HCT116 (cell line): ENCODE measurements at regions not wholly inside any gene's neighbourhood (a gene's known extent, or its start where the extent isn't known, plus 50 kb on each side); places are given as distances from the start of the nearest gene placed in this dataset.

Experiments
- ATAC-seq: fragments of 200-7000 bp; cut with Tn5 transposase; 2 replicates; pipeline ENCODE4 v1.9.1; 2020; ENCODE audit warnings: mild to moderate bottlenecking, moderate library complexity
- BruUV-seq: library from RNA; stranded (reverse); fragments of 400-500 nt; replicated peaks from 2 replicates; lab custom pipeline; 2021; lab: Mats Ljungman, UMichigan
- CTCF ChIA-PET: fragments of 300-600 bp; sonication (Branson Sonifier 250); formaldehyde crosslinking; loops from one replicate; lab custom pipeline; 2021; ENCODE audit warnings: antibody characterized with exemption; lab: Charles Lee
- POLR2A ChIA-PET: fragments of 300-600, 350-600 bp; sonication (Branson Sonifier 250); formaldehyde crosslinking; loops from one replicate; lab custom pipeline; 2021; ENCODE audit warnings: antibody characterized with exemption; lab: Charles Lee
- RAD21 ChIA-PET, 2 experiments: fragments of 300-600 bp; sonication (Branson Sonifier 250); formaldehyde crosslinking; loops; one replicate each; lab custom pipeline; 2023; ENCODE audit warnings: low total read pairs in 2 of 2; ENCODE audit not compliant: uncharacterized antibody in 2 of 2, unreplicated experiment in 2 of 2, low non-redundant PET in 1 of 2; lab: Charles Lee
- DNase-seq: peaks from one replicate; pipeline ENCODE4 v3.0.0-alpha.2; 2010; ENCODE audit warnings: low read depth, low spot score
- H2AFZ ChIP-seq: fragments of 200-600 bp; shearing (Covaris generic), sonication (generic); 2 replicates; pipeline ENCODE4 v1.6.1; 2017; ENCODE audit warnings: low read depth, mixed run types, mixed read lengths, antibody characterized with exemption, low read length; ENCODE audit not compliant: poor library complexity, severe bottlenecking
- H3K27ac ChIP-seq: 2 replicates; pipeline ENCODE4 v1.5.1; 2012; ENCODE audit warnings: low read depth, low read length
- H3K27me3 ChIP-seq: fragments of 200-600 bp; sonication (generic); 2 replicates; pipeline ENCODE4 v1.6.1; 2016; ENCODE audit warnings: mixed run types, low read length, mixed read lengths; ENCODE audit not compliant: insufficient read depth
- H3K36me3 ChIP-seq, 2 experiments: fragments of 200-500 bp in 1 of 2; fragments of 200-600 bp in 1 of 2; sonication (Bioruptor generic) in 1 of 2; sonication (generic) in 1 of 2; 2 replicates each; pipeline versions ENCODE4 v1.5.1 to v1.6.1; 2014 to 2016; ENCODE audit warnings: low read length in 2 of 2, inconsistent platforms in 1 of 2, mixed read lengths in 1 of 2, mixed run types in 1 of 2; ENCODE audit not compliant: insufficient read depth in 2 of 2, control insufficient read depth in 1 of 2
- H3K4me1 ChIP-seq, 2 experiments: fragments of 200-600 bp in 1 of 2; sonication (generic) in 1 of 2; 2 replicates each; pipeline versions ENCODE4 v1.5.1 to v1.6.1; 2012 to 2017; ENCODE audit warnings: low read length in 2 of 2, inconsistent platforms in 1 of 2, mild to moderate bottlenecking in 1 of 2, mixed read lengths in 1 of 2, mixed run types in 1 of 2, moderate library complexity in 1 of 2; ENCODE audit not compliant: insufficient read depth in 2 of 2, control insufficient read depth in 1 of 2
- H3K4me2 ChIP-seq: fragments of 200-600 bp; sonication (generic); 2 replicates; pipeline ENCODE4 v1.6.1; 2017; ENCODE audit warnings: mixed run types, low read length, mixed read lengths
- H3K4me3 ChIP-seq, 2 experiments: fragments of 200-600 bp in 1 of 2; sonication (generic) in 1 of 2; replicated peaks in 1 of 2; 2 replicates each; pipeline ENCODE4 v1.5.1; 2011 to 2016; ENCODE audit warnings: low read length in 2 of 2, control low read depth in 1 of 2, low read depth in 1 of 2, mild to moderate bottlenecking in 1 of 2, mixed read lengths in 1 of 2, mixed run types in 1 of 2
- H3K79me2 ChIP-seq: fragments of 200-600 bp; sonication (generic); 2 replicates; pipeline ENCODE4 v1.6.1; 2017; ENCODE audit warnings: mild to moderate bottlenecking, mixed run types, low read length, moderate library complexity, mixed read lengths; ENCODE audit not compliant: insufficient read depth
- H3K9ac ChIP-seq: fragments of 200-600 bp; sonication (generic); 2 replicates; pipeline ENCODE4 v1.6.1; 2016; ENCODE audit warnings: low read length, mixed read lengths
- H3K9me2 ChIP-seq: fragments of 200-600 bp; sonication (generic), shearing (Covaris generic); 2 replicates; pipeline ENCODE4 v1.6.1; 2017; ENCODE audit warnings: mixed run types, mild to moderate bottlenecking, moderate library complexity; ENCODE audit not compliant: insufficient read depth
- H3K9me3 ChIP-seq, 2 experiments: fragments of 200-500 bp in 1 of 2; fragments of 200-600 bp in 1 of 2; sonication (Bioruptor generic) in 1 of 2; sonication (generic) in 1 of 2; 2 replicates each; pipeline ENCODE4 v1.6.1; 2014 to 2017; ENCODE audit warnings: low read length in 2 of 2, mixed read lengths in 2 of 2, inconsistent platforms in 1 of 2, low read depth in 1 of 2, mild to moderate bottlenecking in 1 of 2, mixed run types in 1 of 2, moderate library complexity in 1 of 2; ENCODE audit not compliant: control insufficient read depth in 1 of 2, insufficient read depth in 1 of 2
- H4K20me1 ChIP-seq: fragments of 200-600 bp; sonication (generic), shearing (Covaris generic); 2 replicates; pipeline ENCODE4 v1.6.1; 2017; ENCODE audit warnings: mixed run types, mild to moderate bottlenecking, moderate library complexity; ENCODE audit not compliant: insufficient read depth
- CBX3 ChIP-seq: IDR thresholded peaks from 2 replicates; pipeline ENCODE4 v1.6.1; 2012; ENCODE audit warnings: low read depth
- CEBPB ChIP-seq: IDR thresholded peaks from 2 replicates; pipeline ENCODE4 v1.6.1; 2012; ENCODE audit warnings: low read depth
- CTCF ChIP-seq, 3 experiments: fragments of 200-600 bp in 1 of 3; sonication (generic) in 1 of 3; IDR thresholded peaks in 2 of 3; conservative IDR thresholded peaks in 1 of 3; 2 replicates each; pipeline ENCODE4 v1.5.1; 2012 to 2017; ENCODE audit warnings: low read depth in 2 of 3, low read length in 2 of 3, antibody characterized with exemption in 1 of 3, borderline replicate concordance in 1 of 3, control low read depth in 1 of 3, mild to moderate bottlenecking in 1 of 3, mixed read lengths in 1 of 3, mixed run types in 1 of 3, moderate library complexity in 1 of 3; ENCODE audit not compliant: insufficient read depth in 1 of 3
- EGR1 ChIP-seq: IDR thresholded peaks from 2 replicates; pipeline ENCODE4 v1.6.1; 2012; ENCODE audit warnings: low read depth
- EZH2phosphoT487 ChIP-seq: fragments of 200-600 bp; IDR thresholded peaks from 2 replicates; pipeline ENCODE4 v1.6.1; 2018; ENCODE audit warnings: antibody characterized with exemption, borderline replicate concordance
- FOSL1 ChIP-seq: IDR thresholded peaks from 2 replicates; pipeline ENCODE4 v1.6.1; 2012; ENCODE audit warnings: low read depth
- JUND ChIP-seq: IDR thresholded peaks from 2 replicates; pipeline ENCODE4 v1.6.1; 2012
- POLR2A ChIP-seq: IDR thresholded peaks from 2 replicates; pipeline ENCODE4 v1.7.0; 2011; ENCODE audit warnings: borderline replicate concordance; ENCODE audit not compliant: insufficient read depth, insufficient read length; ENCODE audit errors: extremely low read depth
- POLR2AphosphoS5 ChIP-seq: IDR thresholded peaks from 2 replicates; pipeline ENCODE4 v1.6.1; 2011; ENCODE audit warnings: mild to moderate bottlenecking, low read depth, low read length, moderate library complexity
- SIN3A ChIP-seq: IDR thresholded peaks from 2 replicates; pipeline ENCODE4 v1.6.1; 2012; ENCODE audit warnings: low read depth
- SP1 ChIP-seq: IDR thresholded peaks from 2 replicates; pipeline ENCODE4 v1.6.1; 2012; ENCODE audit warnings: low read depth
- TCF7L2 ChIP-seq: IDR thresholded peaks from 2 replicates; pipeline ENCODE4 v1.7.0; 2011; ENCODE audit warnings: borderline replicate concordance, inconsistent platforms; ENCODE audit not compliant: insufficient read depth, insufficient read length; ENCODE audit errors: extremely low read depth
- YY1 ChIP-seq: IDR thresholded peaks from 2 replicates; pipeline ENCODE4 v1.6.1; 2011; ENCODE audit warnings: low read length, low read depth, moderate library complexity, mild to moderate bottlenecking; ENCODE audit not compliant: insufficient replicate concordance; ENCODE audit errors: extremely low read depth
- ZFX ChIP-seq: fragments of 450-650 bp; IDR thresholded peaks from 2 replicates; pipeline ENCODE4 v1.6.1; 2017
- ZNF274 ChIP-seq: fragments of 200-500 bp; sonication (Bioruptor generic); IDR thresholded peaks from 2 replicates; pipeline ENCODE4 v1.6.1; 2014; ENCODE audit warnings: mild to moderate bottlenecking, low read depth, low read length, inconsistent platforms
- intact Hi-C: fragments of 100-400 bp; cut with micrococcal nuclease; formaldehyde crosslinking; loops from 2 replicates; pipeline ENCODE4 v1.10.0; 2022

GRCh38 chr1:232339073-232339472, 290.9 kb downstream of the SIPA1L2 start:
- ChIA-PET CTCF (no interaction called here), RAD21 (no interaction called here), POLR2A (no interaction called here)
- H3K4me3 ChIP-seq, result no peak overlapping the region
- no peaks in the 10 kb centered on the region for H3K79me2 ChIP-seq
- no peak overlapping the region for H2AFZ ChIP-seq
- TF ChIP-seq POLR2A (no peak), CEBPB (no peak), ZNF274 (no peak), EZH2phosphoT487 (no peak), EGR1 (no peak), YY1 (no peak), POLR2AphosphoS5 (no peak), CBX3 (no peak), FOSL1 (no peak), SIN3A (no peak)
- no peaks in the 10 kb centered on the region for H3K36me3 ChIP-seq
- H3K27ac ChIP-seq, result no peak overlapping the region
- no peak overlapping the region for H3K4me2 ChIP-seq
- H3K9ac ChIP-seq, result no peak overlapping the region
- no peaks in the 10 kb centered on the region for H4K20me1 ChIP-seq
- H3K27me3 ChIP-seq, result peaks cover 7% of the 10 kb centered on the region; the same call in 1 of the 2 replicates
- BruUV-seq, result no TSS peak
- intact Hi-C loops, result no loop called here
- H3K9me3 ChIP-seq, result no peaks in the 10 kb centered on the region
- no peaks in the 10 kb centered on the region for H3K9me2 ChIP-seq
- DNase-seq (no peak), ATAC-seq (no peak)
- no peaks in the 10 kb centered on the region; a peak in 1 of 4 replicates for H3K4me1 ChIP-seq

- Histone ChIP-seq H3K4me3 (no peak overlapping the region), H3K27me3 (peaks cover 12% of the 10 kb centered on the region; the same call in 1 of the 2 replicates), H3K4me2 (no peak overlapping the region), H2AFZ (no peak overlapping the region), H3K79me2 (no peaks in the 10 kb centered on the region), H3K27ac (no peak overlapping the region), H3K9me3 (no peaks in the 10 kb centered on the region), H3K9me2 (no peaks in the 10 kb centered on the region), H3K36me3 (no peaks in the 10 kb centered on the region), H4K20me1 (no peaks in the 10 kb centered on the region), H3K9ac (no peak overlapping the region), H3K4me1 (no peaks in the 10 kb centered on the region; a peak in 1 of 4 replicates)
- POLR2A ChIA-PET, result no interaction called here
- CTCF ChIA-PET, result no interaction called here
- BruUV-seq, result no TSS peak
- intact Hi-C loops, result no loop called here
- no peak for ATAC-seq
- TF ChIP-seq POLR2AphosphoS5, result no peak
- TF ChIP-seq SP1, result no peak
- TF ChIP-seq SIN3A, result no peak
- TF ChIP-seq EZH2phosphoT487, result no peak
- TF ChIP-seq FOSL1, result no peak
- TF ChIP-seq ZFX, result no peak
- no peak for TF ChIP-seq POLR2A
- TF ChIP-seq CTCF (IDR thresholded peaks at IDR 0.05 in 2 of 3, conservative IDR thresholded peaks at IDR 0.05 in 1 of 3; ENCODE audit: borderline replicate concordance in 1 of 3, insufficient read depth in 1 of 3, low read depth in 2 of 3, low read length in 2 of 3), result no peak
- no peak for TF ChIP-seq EGR1
- TF ChIP-seq TCF7L2, result no peak
- no peak for TF ChIP-seq JUND
- RAD21 ChIA-PET, result no interaction called here
- DNase-seq, result no peak
Measured at GRCh38 chr1:232335741-232336293, 294.1 kb downstream of the SIPA1L2 start.
